ENCODE measurements at regions not wholly inside any gene's neighbourhood (a gene's known extent, or its start where the extent isn't known, plus 50 kb on each side); places are given as distances from the start of the nearest gene placed in this dataset.

GRCh38 chr10:129157185-129157584, 309.9 kb upstream of the MGMT start:
- no peak for TF ChIP-seq CTCF (IDR thresholded peaks at IDR 0.05 in 2 of 3, conservative IDR thresholded peaks at IDR 0.05 in 1 of 3; ENCODE audit: insufficient read depth in 2 of 3, low read depth in 1 of 3, low read length in 3 of 3)
- no peak for TF ChIP-seq CHD2 (IDR thresholded peaks at IDR 0.05; ENCODE audit: low read depth, low read length)
- TF ChIP-seq CREM (IDR thresholded peaks at IDR 0.05; ENCODE audit: low read depth): no peak
- TF ChIP-seq TEAD4 (IDR thresholded peaks at IDR 0.05; ENCODE audit: low read length): no peak
- TF ChIP-seq TEAD4 (CRISPR knock-in tag; IDR thresholded peaks at IDR 0.05; ENCODE audit: borderline replicate concordance): no peak
- TF ChIP-seq ZNF277 (CRISPR knock-in tag; IDR thresholded peaks at IDR 0.05; ENCODE audit: borderline replicate concordance): no peak
- no peak for TF ChIP-seq ILK (tag; IDR thresholded peaks at IDR 0.05; ENCODE audit: borderline replicate concordance, low read depth)
- no peak for TF ChIP-seq MAFF (IDR thresholded peaks at IDR 0.05; ENCODE audit: low read length)
- TF ChIP-seq FOXP4 (CRISPR knock-in tag; IDR thresholded peaks at IDR 0.05; ENCODE audit: borderline replicate concordance): no peak
- no peak for TF ChIP-seq MAX (CRISPR knock-in tag; IDR thresholded peaks at IDR 0.05)
- no peak for TF ChIP-seq NBN (IDR thresholded peaks at IDR 0.05; ENCODE audit: low read depth)

Data from K562 (cell line).